Liver (tissue), 7 donors: ENCODE measurements at regions not wholly inside any gene's neighbourhood (a gene's known extent, or its start where the extent isn't known, plus 50 kb on each side); places are given as distances from the start of the nearest gene placed in this dataset.

Source experiments
- DNase-seq: peaks from one replicate; pipeline ENCODE4 v3.0.0-alpha.2; 2017; ENCODE audit warnings: low spot score
- H3K27ac ChIP-seq, 2 donors: one replicate each; pipeline ENCODE4 v1.7.0; 2013; ENCODE audit warnings: inconsistent platforms in 2 of 2, low read length in 2 of 2, control low read depth in 1 of 2, low read depth in 1 of 2, mild to moderate bottlenecking in 1 of 2
- H3K27me3 ChIP-seq, 4 donors: one replicate each; pipeline versions ENCODE4 v1.6.1 to v1.7.0; 2013; ENCODE audit warnings: low read length in 3 of 4, inconsistent platforms in 1 of 4, mild to moderate bottlenecking in 1 of 4, moderate library complexity in 1 of 4; ENCODE audit not compliant: control insufficient read depth in 4 of 4, insufficient read depth in 4 of 4
- H3K36me3 ChIP-seq, 4 donors: one replicate each; pipeline versions ENCODE4 v1.6.1 to v1.7.0; 2013; ENCODE audit warnings: low read length in 3 of 4, mild to moderate bottlenecking in 3 of 4, low read depth in 1 of 4, moderate library complexity in 1 of 4; ENCODE audit not compliant: control insufficient read depth in 4 of 4, insufficient read depth in 3 of 4
- H3K4me1 ChIP-seq, 4 donors: one replicate each; pipeline versions ENCODE4 v1.6.1 to v1.7.0; 2013; ENCODE audit warnings: low read length in 3 of 4, mild to moderate bottlenecking in 3 of 4, moderate library complexity in 1 of 4; ENCODE audit not compliant: control insufficient read depth in 4 of 4, insufficient read depth in 4 of 4
- H3K4me3 ChIP-seq, 3 donors: one replicate each; pipeline versions ENCODE4 v1.6.1 to v1.7.0; 2013; ENCODE audit warnings: low read length in 3 of 3, control low read depth in 1 of 3, low read depth in 1 of 3, mild to moderate bottlenecking in 1 of 3
- H3K9ac ChIP-seq, 2 donors: one replicate each; pipeline ENCODE4 v1.7.0; 2013; ENCODE audit warnings: low read length in 2 of 2, mild to moderate bottlenecking in 2 of 2, moderate library complexity in 2 of 2, control low read depth in 1 of 2, low read depth in 1 of 2
- H3K9me3 ChIP-seq, 4 donors: one replicate each; pipeline versions ENCODE4 v1.6.1 to v1.7.0; 2013; ENCODE audit warnings: low read length in 3 of 4; ENCODE audit not compliant: control insufficient read depth in 4 of 4
- EGR1 ChIP-seq, 2 donors: IDR thresholded peaks; 2 replicates each; pipeline ENCODE4 v1.6.1; 2016 to 2018; ENCODE audit warnings: antibody characterized with exemption in 2 of 2, low read depth in 2 of 2
- FOXA1 ChIP-seq: IDR thresholded peaks from 2 replicates; pipeline ENCODE4 v1.6.1; 2016; ENCODE audit warnings: antibody characterized with exemption
- FOXA2 ChIP-seq: IDR thresholded peaks from 2 replicates; pipeline ENCODE4 v1.6.1; 2016; ENCODE audit warnings: antibody characterized with exemption
- GABPA ChIP-seq, 2 donors: IDR thresholded peaks in 1 of 2; conservative IDR thresholded peaks in 1 of 2; 2 replicates each; pipeline ENCODE4 v1.6.1; 2016; ENCODE audit warnings: antibody characterized with exemption in 2 of 2, mild to moderate bottlenecking in 1 of 2, moderate library complexity in 1 of 2
- HNF4A ChIP-seq, 2 donors: conservative IDR thresholded peaks; 2 replicates each; pipeline ENCODE4 v1.6.1; 2016; ENCODE audit warnings: antibody characterized with exemption in 2 of 2, mild to moderate bottlenecking in 2 of 2
- HNF4G ChIP-seq: IDR thresholded peaks from 2 replicates; pipeline ENCODE4 v1.6.1; 2016; ENCODE audit warnings: antibody characterized with exemption
- JUND ChIP-seq, 2 donors: IDR thresholded peaks; 2 replicates each; pipeline ENCODE4 v1.6.1; 2016; ENCODE audit warnings: antibody characterized with exemption in 2 of 2
- NR2F2 ChIP-seq: IDR thresholded peaks from 2 replicates; pipeline ENCODE4 v1.6.1; 2016; ENCODE audit warnings: antibody characterized with exemption
- RAD21 ChIP-seq, 2 donors: IDR thresholded peaks; 2 replicates each; pipeline ENCODE4 v1.6.1; 2016; ENCODE audit warnings: antibody characterized with exemption in 2 of 2, mild to moderate bottlenecking in 2 of 2
- RXRA ChIP-seq, 2 donors: IDR thresholded peaks; 2 replicates each; pipeline ENCODE4 v1.6.1; 2017 to 2018; ENCODE audit warnings: antibody characterized with exemption in 2 of 2, mild to moderate bottlenecking in 1 of 2
- SP1 ChIP-seq: IDR thresholded peaks from 2 replicates; pipeline ENCODE4 v1.6.1; 2018; ENCODE audit warnings: antibody characterized with exemption, mild to moderate bottlenecking
- TAF1 ChIP-seq: conservative IDR thresholded peaks from 2 replicates; pipeline ENCODE4 v1.6.1; 2016; ENCODE audit warnings: antibody characterized with exemption, mild to moderate bottlenecking
- YY1 ChIP-seq: IDR thresholded peaks from 2 replicates; pipeline ENCODE4 v1.6.1; 2016; ENCODE audit warnings: antibody characterized with exemption, mild to moderate bottlenecking
- WGBS: extraction: QIAGEN DNeasy Blood & Tissue Kit; methylation state at CpG from one replicate; pipeline ENCODE4 v1.1.7; 2013; 5-methylcytosine and 5-hydroxymethylcytosine counted together
- TF ChIP-seq, protein P1 (sequence below): IDR thresholded peaks from 2 replicates; pipeline ENCODE4 v1.6.1; 2016; ENCODE audit warnings: antibody characterized with exemption, mild to moderate bottlenecking
- TF ChIP-seq, protein P2 (sequence below): IDR thresholded peaks from 2 replicates; pipeline ENCODE4 v1.6.1; 2016; ENCODE audit warnings: antibody characterized with exemption
- TF ChIP-seq, protein P3 (sequence below): IDR thresholded peaks from 2 replicates; pipeline ENCODE4 v1.6.1; 2016; ENCODE audit warnings: antibody characterized with exemption
- donor health status: healthy.
- donor health status: healthy.
- donor health status: healthy.
- donor health status: healthy.

- DNase-seq = no peak
- TF ChIP-seq, protein P1, sequence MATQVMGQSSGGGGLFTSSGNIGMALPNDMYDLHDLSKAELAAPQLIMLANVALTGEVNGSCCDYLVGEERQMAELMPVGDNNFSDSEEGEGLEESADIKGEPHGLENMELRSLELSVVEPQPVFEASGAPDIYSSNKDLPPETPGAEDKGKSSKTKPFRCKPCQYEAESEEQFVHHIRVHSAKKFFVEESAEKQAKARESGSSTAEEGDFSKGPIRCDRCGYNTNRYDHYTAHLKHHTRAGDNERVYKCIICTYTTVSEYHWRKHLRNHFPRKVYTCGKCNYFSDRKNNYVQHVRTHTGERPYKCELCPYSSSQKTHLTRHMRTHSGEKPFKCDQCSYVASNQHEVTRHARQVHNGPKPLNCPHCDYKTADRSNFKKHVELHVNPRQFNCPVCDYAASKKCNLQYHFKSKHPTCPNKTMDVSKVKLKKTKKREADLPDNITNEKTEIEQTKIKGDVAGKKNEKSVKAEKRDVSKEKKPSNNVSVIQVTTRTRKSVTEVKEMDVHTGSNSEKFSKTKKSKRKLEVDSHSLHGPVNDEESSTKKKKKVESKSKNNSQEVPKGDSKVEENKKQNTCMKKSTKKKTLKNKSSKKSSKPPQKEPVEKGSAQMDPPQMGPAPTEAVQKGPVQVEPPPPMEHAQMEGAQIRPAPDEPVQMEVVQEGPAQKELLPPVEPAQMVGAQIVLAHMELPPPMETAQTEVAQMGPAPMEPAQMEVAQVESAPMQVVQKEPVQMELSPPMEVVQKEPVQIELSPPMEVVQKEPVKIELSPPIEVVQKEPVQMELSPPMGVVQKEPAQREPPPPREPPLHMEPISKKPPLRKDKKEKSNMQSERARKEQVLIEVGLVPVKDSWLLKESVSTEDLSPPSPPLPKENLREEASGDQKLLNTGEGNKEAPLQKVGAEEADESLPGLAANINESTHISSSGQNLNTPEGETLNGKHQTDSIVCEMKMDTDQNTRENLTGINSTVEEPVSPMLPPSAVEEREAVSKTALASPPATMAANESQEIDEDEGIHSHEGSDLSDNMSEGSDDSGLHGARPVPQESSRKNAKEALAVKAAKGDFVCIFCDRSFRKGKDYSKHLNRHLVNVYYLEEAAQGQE = no peak
- TF ChIP-seq FOXA2 (no peak), TAF1 (no peak), NR2F2 (no peak), RXRA (IDR thresholded peaks at IDR 0.05) (no peak), RAD21 (IDR thresholded peaks at IDR 0.05) (no peak), GABPA (IDR thresholded peaks at IDR 0.05 in 1 of 2, conservative IDR thresholded peaks at IDR 0.05 in 1 of 2) (no peak), HNF4G (no peak), SP1 (no peak), FOXA1 (no peak), EGR1 (IDR thresholded peaks at IDR 0.05; ENCODE audit: low read depth in 2 of 2) (no peak), HNF4A (conservative IDR thresholded peaks at IDR 0.05) (no peak), YY1 (no peak)
- TF ChIP-seq, protein P2, sequence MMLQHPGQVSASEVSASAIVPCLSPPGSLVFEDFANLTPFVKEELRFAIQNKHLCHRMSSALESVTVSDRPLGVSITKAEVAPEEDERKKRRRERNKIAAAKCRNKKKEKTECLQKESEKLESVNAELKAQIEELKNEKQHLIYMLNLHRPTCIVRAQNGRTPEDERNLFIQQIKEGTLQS = no peak
- TF ChIP-seq, protein P3, sequence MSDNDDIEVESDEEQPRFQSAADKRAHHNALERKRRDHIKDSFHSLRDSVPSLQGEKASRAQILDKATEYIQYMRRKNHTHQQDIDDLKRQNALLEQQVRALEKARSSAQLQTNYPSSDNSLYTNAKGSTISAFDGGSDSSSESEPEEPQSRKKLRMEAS = no peak
- no peak overlapping the region for H3K27ac ChIP-seq
- peaks cover 0 to 5% (median 0%) of the 10 kb centered on the region in 4 donors for H3K27me3 ChIP-seq
- no peak overlapping the region for H3K9ac ChIP-seq
- H3K4me1 ChIP-seq = no peaks in the 10 kb centered on the region
- H3K4me3 ChIP-seq = no peak overlapping the region
- no peaks in the 10 kb centered on the region for H3K36me3 ChIP-seq
- H3K9me3 ChIP-seq = no peaks in the 10 kb centered on the region
- WGBS = 59% methylated on average over 4 of the region's 4 CpGs
These were observed 524.0 kb upstream of the KIRREL3 start for GRCh38 chr11:127524618-127525017.

DNA sequence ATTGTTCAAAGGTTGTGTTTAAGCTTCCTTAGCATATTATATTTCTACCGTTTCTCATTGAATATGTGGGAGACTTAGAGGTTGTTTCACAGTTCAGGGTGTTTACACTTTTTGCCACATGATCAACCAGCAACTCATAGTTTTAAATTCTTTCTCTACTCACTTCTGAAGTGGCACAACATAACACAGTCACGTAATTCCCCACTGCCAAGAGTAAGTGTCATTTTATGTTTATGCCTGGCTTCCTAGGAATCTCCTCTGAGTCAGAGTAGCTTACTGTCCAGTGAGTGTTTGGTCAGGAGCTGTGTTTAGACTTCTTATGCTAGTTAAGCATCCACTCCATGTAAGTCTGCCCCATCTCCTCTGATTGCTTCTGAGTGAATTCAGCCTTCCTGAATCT, 520.8 kb upstream of the KIRREL3 start:
- H3K9me3 ChIP-seq = peaks cover 0 to 4% (median 0%) of the 10 kb centered on the region in 4 donors
- H3K9ac ChIP-seq = no peak overlapping the region
- no peaks in the 10 kb centered on the region for H3K36me3 ChIP-seq
- H3K4me3 ChIP-seq = no peak overlapping the region
- no peak overlapping the region for H3K27ac ChIP-seq
- peaks cover 0 to 5% (median 0%) of the 10 kb centered on the region in 4 donors for H3K27me3 ChIP-seq
- DNase-seq = no peak
- H3K4me1 ChIP-seq = no peaks in the 10 kb centered on the region
- TF ChIP-seq TAF1 (no peak), JUND (IDR thresholded peaks at IDR 0.05) (no peak)
- TF ChIP-seq, protein P3 = no peak
- TF ChIP-seq, protein P1 = no peak
- WGBS = 75% methylated on average over 2 of the region's 2 CpGs
